ACHN (cell line): ENCODE measurements at regions not wholly inside any gene's neighbourhood (a gene's known extent, or its start where the extent isn't known, plus 50 kb on each side); places are given as distances from the start of the nearest gene placed in this dataset.
"Not testable (repeated sequence)": the region's sequence is repeated elsewhere in the genome, so short reads cannot be mapped to it uniquely, and the experiment has no call there.

Experiments used
- DNase-seq: peaks from one replicate; pipeline ENCODE4 v3.0.0-alpha.2; 2015
- in situ Hi-C: cut with HindIII; loops from 2 replicates; pipeline ENCODE4 v1.10.0; 2017; ENCODE audit warnings: low sequenced_read_pairs, low pct_ligation_motif_present, low pct_unique_long_range_greater_than_20kb

GRCh38 chr7:153406486-153406872, 645.7 kb upstream of the DPP6 start:
- DNase-seq: no peak
- in situ Hi-C loops: no loop called here

GRCh38 chr7:153407291-153408046, 644.7 kb upstream of the DPP6 start:
- in situ Hi-C loops: no loop called here
- DNase-seq: no peak

GRCh38 chr7:153408360-153409335, 643.5 kb upstream of the DPP6 start:
- DNase-seq: no peak

GRCh38 chr7:153409567-153410342, 642.4 kb upstream of the DPP6 start:
- in situ Hi-C loops, DNase-seq: not testable (repeated sequence)

More at GRCh38 chr7:153408360-153409335, 643.5 kb upstream of the DPP6 start:
- in situ Hi-C loops: no loop called here

GRCh38 chr7:153410997-153411642, 641.1 kb upstream of the DPP6 start:
- DNase-seq, in situ Hi-C loops: not testable (repeated sequence)

GRCh38 chr7:153412114-153412823, 639.9 kb upstream of the DPP6 start:
- in situ Hi-C loops, DNase-seq: not testable (repeated sequence)

- in situ Hi-C loops, DNase-seq: not testable (repeated sequence)
Measured at GRCh38 chr7:153412824-153413198, 639.4 kb upstream of the DPP6 start.

GRCh38 chr7:153413199-153413539, 639.0 kb upstream of the DPP6 start:
- no peak for DNase-seq
- in situ Hi-C loops: no loop called here

- in situ Hi-C loops: no loop called here
Measured at GRCh38 chr7:153413540-153414287, 638.5 kb upstream of the DPP6 start.

GRCh38 chr7:153414288-153414629, 637.9 kb upstream of the DPP6 start:
- DNase-seq: no peak
- in situ Hi-C loops: no loop called here

More at GRCh38 chr7:153413540-153414287, 638.5 kb upstream of the DPP6 start:
- DNase-seq: no peak

GRCh38 chr7:153415632-153416031, 636.6 kb upstream of the DPP6 start:
- in situ Hi-C loops: no loop called here
- no peak for DNase-seq

- DNase-seq: no peak
- in situ Hi-C loops: no loop called here
Measured at GRCh38 chr7:153422291-153423209, 629.6 kb upstream of the DPP6 start.

- DNase-seq: no peak
- in situ Hi-C loops: no loop called here
Measured at GRCh38 chr7:153423210-153423590, 629.0 kb upstream of the DPP6 start.

GRCh38 chr7:153430931-153431330, 621.3 kb upstream of the DPP6 start:
- no peak for DNase-seq
- in situ Hi-C loops: no loop called here

- DNase-seq: no peak
- in situ Hi-C loops: no loop called here
Measured at GRCh38 chr7:153432063-153432462, 620.1 kb upstream of the DPP6 start.

GRCh38 chr7:153433223-153433622, 619.0 kb upstream of the DPP6 start:
- DNase-seq: no peak
- in situ Hi-C loops: no loop called here
